Endothelial cell of umbilical vein (primary cell): ENCODE measurements at regions not wholly inside any gene's neighbourhood (a gene's known extent, or its start where the extent isn't known, plus 50 kb on each side); places are given as distances from the start of the nearest gene placed in this dataset.

Experiments
- BruUV-seq: library from RNA; stranded (reverse); fragments of 400-500 nt; replicated peaks from 2 replicates; lab custom pipeline; 2021; lab: Mats Ljungman, UMichigan
- CTCF ChIA-PET: fragments of 300-600, 350-600 bp; sonication (Branson Sonifier 250); formaldehyde crosslinking; loops from one replicate; lab custom pipeline; 2021; ENCODE audit warnings: antibody characterized with exemption, inconsistent platforms; lab: Charles Lee
- POLR2A ChIA-PET: fragments of 300-600, 350-600 bp; sonication (Branson Sonifier 250); formaldehyde crosslinking; loops from one replicate; lab custom pipeline; 2021; ENCODE audit warnings: antibody characterized with exemption, inconsistent platforms; lab: Charles Lee
- DNase-seq: peaks from one replicate; pipeline ENCODE4 v3.0.0-alpha.2; 2011; ENCODE audit warnings: low read depth, low spot score
- FAIRE-seq: peaks from 2 replicates; lab custom pipeline; 2011; peaks lifted over from hg19 to GRCh38; lab: Jason Lieb, UNC
- H2AFZ ChIP-seq: 2 replicates; pipeline ENCODE4 v1.6.0; 2012; ENCODE audit warnings: low read depth, low read length, control low read depth, inconsistent platforms
- H3K27ac ChIP-seq: 2 replicates; pipeline ENCODE4 v1.5.1; 2011; ENCODE audit warnings: low read depth, mild to moderate bottlenecking, control low read depth, low read length, moderate library complexity; ENCODE audit not compliant: insufficient read depth
- H3K27me3 ChIP-seq, 2 experiments: 2 replicates each; pipeline versions ENCODE4 v1.6.0 to v1.6.1; 2011; ENCODE audit warnings: low read length in 2 of 2, mixed read lengths in 1 of 2; ENCODE audit not compliant: control insufficient read depth in 2 of 2, insufficient read depth in 2 of 2
- H3K36me3 ChIP-seq, 2 experiments: 2 replicates in 1 of 2; 3 replicates in 1 of 2; pipeline ENCODE4 v1.5.1; 2011; ENCODE audit warnings: low read length in 2 of 2, mild to moderate bottlenecking in 1 of 2, moderate library complexity in 1 of 2; ENCODE audit not compliant: control insufficient read depth in 2 of 2, insufficient read depth in 2 of 2; ENCODE audit errors: extremely low read depth in 1 of 2
- H3K4me1 ChIP-seq: 3 replicates; pipeline ENCODE4 v1.5.1; 2011; ENCODE audit warnings: mild to moderate bottlenecking, low read length; ENCODE audit not compliant: control insufficient read depth, insufficient read depth; ENCODE audit errors: extremely low read depth
- H3K4me2 ChIP-seq: 2 replicates; pipeline ENCODE4 v1.6.1; 2011; ENCODE audit warnings: low read length, control low read depth, mixed read lengths; ENCODE audit not compliant: insufficient read depth
- H3K4me3 ChIP-seq, 3 experiments: fragments of 200-600 bp in 1 of 3; sonication (generic), shearing (Covaris generic) in 1 of 3; replicated peaks in 1 of 3; 2 replicates each; pipeline ENCODE4 v1.5.1; 2011 to 2016; ENCODE audit warnings: control low read depth in 3 of 3, low read length in 3 of 3, mild to moderate bottlenecking in 2 of 3, inconsistent platforms in 1 of 3, low read depth in 1 of 3, moderate library complexity in 1 of 3; ENCODE audit not compliant: insufficient read depth in 1 of 3
- H3K79me2 ChIP-seq: 2 replicates; pipeline ENCODE4 v1.6.0; 2012; ENCODE audit warnings: low read length, inconsistent platforms; ENCODE audit not compliant: control insufficient read depth, insufficient read depth
- H3K9ac ChIP-seq: replicated peaks from 2 replicates; pipeline ENCODE3; 2011; ENCODE audit warnings: low read length, control low read depth; ENCODE audit not compliant: insufficient read depth; ENCODE audit errors: extremely low read depth
- H3K9me1 ChIP-seq: replicated peaks from 3 replicates; pipeline ENCODE4 v1.6.0; 2011; ENCODE audit warnings: mild to moderate bottlenecking, low read length; ENCODE audit not compliant: control insufficient read depth, insufficient read depth; ENCODE audit errors: extremely low read depth
- H3K9me3 ChIP-seq: replicated peaks from 2 replicates; pipeline ENCODE4 v1.5.1; 2012; ENCODE audit warnings: low read length, inconsistent platforms; ENCODE audit not compliant: control insufficient read depth, insufficient read depth
- H4K20me1 ChIP-seq: replicated peaks from 2 replicates; pipeline ENCODE3; 2011; ENCODE audit warnings: mild to moderate bottlenecking, low read length; ENCODE audit not compliant: control insufficient read depth, insufficient read depth; ENCODE audit errors: extremely low read depth
- EZH2 ChIP-seq: IDR thresholded peaks from 2 replicates; pipeline ENCODE4 v1.6.1; 2012; ENCODE audit warnings: borderline replicate concordance, low read depth, mild to moderate bottlenecking, moderate library complexity, low read length, inconsistent platforms; ENCODE audit not compliant: severe bottlenecking
- FOS ChIP-seq: IDR thresholded peaks from 2 replicates; pipeline ENCODE4 v1.6.1; 2011; ENCODE audit warnings: mild to moderate bottlenecking, low read length, moderate library complexity, borderline replicate concordance; ENCODE audit not compliant: insufficient read depth
- GATA2 ChIP-seq: IDR thresholded peaks from 2 replicates; pipeline ENCODE4 v1.7.0; 2011; ENCODE audit warnings: low read depth, mild to moderate bottlenecking, moderate library complexity, mixed read lengths, low read length; ENCODE audit not compliant: insufficient read length, insufficient read depth
- JUN ChIP-seq: IDR thresholded peaks from 2 replicates; pipeline ENCODE4 v1.6.1; 2011; ENCODE audit warnings: borderline replicate concordance, low read depth; ENCODE audit not compliant: insufficient read length, insufficient read depth
- MYC ChIP-seq: IDR thresholded peaks from one replicate; pipeline ENCODE4 v1.6.1; 2011; ENCODE audit warnings: mild to moderate bottlenecking, low read depth, low read length
- POLR2A ChIP-seq: IDR thresholded peaks from 2 replicates; pipeline ENCODE4 v1.6.1; 2012; ENCODE audit warnings: low read depth, mild to moderate bottlenecking, control low read depth, low read length
- POLR2AphosphoS5 ChIP-seq: IDR thresholded peaks from 2 replicates; pipeline ENCODE4 v1.6.1; 2012; ENCODE audit warnings: low read depth, mild to moderate bottlenecking, control low read depth, low read length, moderate library complexity; ENCODE audit not compliant: insufficient read depth
- dilution Hi-C: fragments of 300-500 bp; cut with MboI; formaldehyde crosslinking; loops from one replicate; pipeline ENCODE4 v1.15.0; 2019; ENCODE audit warnings: low sequenced_read_pairs; ENCODE audit not compliant: extremely low pct_ligation_motif_present
- intact Hi-C: fragments of 100-400 bp; cut with micrococcal nuclease; formaldehyde crosslinking; loops from one replicate; pipeline ENCODE4 v1.10.0; 2022
- TF ChIP-seq, protein P1 (sequence below), 2 donors: IDR thresholded peaks; 1 replicate in 1 of 2; 2 replicates in 1 of 2; pipeline ENCODE4 v1.5.1; 2011; ENCODE audit warnings: low read length in 2 of 2, mild to moderate bottlenecking in 2 of 2, moderate library complexity in 2 of 2, control low read depth in 1 of 2, inconsistent platforms in 1 of 2, low read depth in 1 of 2; ENCODE audit not compliant: insufficient read depth in 1 of 2; ENCODE audit errors: extremely low read depth in 1 of 2
- TF ChIP-seq, protein P2 (sequence below): IDR thresholded peaks from 2 replicates; pipeline ENCODE4 v1.6.1; 2011; ENCODE audit not compliant: insufficient read depth, insufficient read length

- H3K27me3 ChIP-seq = no peaks in the 10 kb centered on the region
- intact Hi-C loops = loop anchor here (10.0 kb wide), 1 partner anchor 280 kb away; no protein-coding TSS in a partner anchor
- no peak overlapping the region for H3K4me2 ChIP-seq
- no peaks in the 10 kb centered on the region for H3K9me1 ChIP-seq
- ChIA-PET CTCF (interaction anchor here (0.6 to 2.9 kb wide), 3 partner anchors 93 to 278 kb away, joined by 3 to 8 read pairs (median 4); no protein-coding TSS in a partner anchor), POLR2A (no interaction called here)
- H3K9me3 ChIP-seq = no peaks in the 10 kb centered on the region
- H3K4me1 ChIP-seq = no peaks in the 10 kb centered on the region
- no peak overlapping the region for H3K9ac ChIP-seq
- H3K79me2 ChIP-seq = no peaks in the 10 kb centered on the region
- no peak overlapping the region for H2AFZ ChIP-seq
- H3K27ac ChIP-seq = no peak overlapping the region
- H4K20me1 ChIP-seq = no peaks in the 10 kb centered on the region
- no TSS peak for BruUV-seq
- dilution Hi-C loops = no loop called here
- no peak for DNase-seq
- FAIRE-seq = no peak
- TF ChIP-seq JUN (no peak), POLR2A (no peak), POLR2AphosphoS5 (no peak), EZH2 (no peak), GATA2 (no peak), MYC (no peak), FOS (no peak)
- TF ChIP-seq, protein P1, sequence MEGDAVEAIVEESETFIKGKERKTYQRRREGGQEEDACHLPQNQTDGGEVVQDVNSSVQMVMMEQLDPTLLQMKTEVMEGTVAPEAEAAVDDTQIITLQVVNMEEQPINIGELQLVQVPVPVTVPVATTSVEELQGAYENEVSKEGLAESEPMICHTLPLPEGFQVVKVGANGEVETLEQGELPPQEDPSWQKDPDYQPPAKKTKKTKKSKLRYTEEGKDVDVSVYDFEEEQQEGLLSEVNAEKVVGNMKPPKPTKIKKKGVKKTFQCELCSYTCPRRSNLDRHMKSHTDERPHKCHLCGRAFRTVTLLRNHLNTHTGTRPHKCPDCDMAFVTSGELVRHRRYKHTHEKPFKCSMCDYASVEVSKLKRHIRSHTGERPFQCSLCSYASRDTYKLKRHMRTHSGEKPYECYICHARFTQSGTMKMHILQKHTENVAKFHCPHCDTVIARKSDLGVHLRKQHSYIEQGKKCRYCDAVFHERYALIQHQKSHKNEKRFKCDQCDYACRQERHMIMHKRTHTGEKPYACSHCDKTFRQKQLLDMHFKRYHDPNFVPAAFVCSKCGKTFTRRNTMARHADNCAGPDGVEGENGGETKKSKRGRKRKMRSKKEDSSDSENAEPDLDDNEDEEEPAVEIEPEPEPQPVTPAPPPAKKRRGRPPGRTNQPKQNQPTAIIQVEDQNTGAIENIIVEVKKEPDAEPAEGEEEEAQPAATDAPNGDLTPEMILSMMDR (IDR thresholded peaks at IDR 0.05; ENCODE audit: extremely low read depth in 1 of 2, insufficient read depth in 1 of 2, low read depth in 1 of 2, low read length in 2 of 2) = no peak
- TF ChIP-seq, protein P2, sequence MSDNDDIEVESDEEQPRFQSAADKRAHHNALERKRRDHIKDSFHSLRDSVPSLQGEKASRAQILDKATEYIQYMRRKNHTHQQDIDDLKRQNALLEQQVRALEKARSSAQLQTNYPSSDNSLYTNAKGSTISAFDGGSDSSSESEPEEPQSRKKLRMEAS = no peak
- H3K4me3 ChIP-seq = no peak overlapping the region
- no peaks in the 10 kb centered on the region for H3K36me3 ChIP-seq
Observed at GRCh38 chr10:117074621-117075020, 63.4 kb downstream of the VAX1 start.
